ENCODE measurements at regions not wholly inside any gene's neighbourhood (a gene's known extent, or its start where the extent isn't known, plus 50 kb on each side); places are given as distances from the start of the nearest gene placed in this dataset.
"Not testable (repeated sequence)": the region's sequence is repeated elsewhere in the genome, so short reads cannot be mapped to it uniquely, and the experiment has no call there.

DNA sequence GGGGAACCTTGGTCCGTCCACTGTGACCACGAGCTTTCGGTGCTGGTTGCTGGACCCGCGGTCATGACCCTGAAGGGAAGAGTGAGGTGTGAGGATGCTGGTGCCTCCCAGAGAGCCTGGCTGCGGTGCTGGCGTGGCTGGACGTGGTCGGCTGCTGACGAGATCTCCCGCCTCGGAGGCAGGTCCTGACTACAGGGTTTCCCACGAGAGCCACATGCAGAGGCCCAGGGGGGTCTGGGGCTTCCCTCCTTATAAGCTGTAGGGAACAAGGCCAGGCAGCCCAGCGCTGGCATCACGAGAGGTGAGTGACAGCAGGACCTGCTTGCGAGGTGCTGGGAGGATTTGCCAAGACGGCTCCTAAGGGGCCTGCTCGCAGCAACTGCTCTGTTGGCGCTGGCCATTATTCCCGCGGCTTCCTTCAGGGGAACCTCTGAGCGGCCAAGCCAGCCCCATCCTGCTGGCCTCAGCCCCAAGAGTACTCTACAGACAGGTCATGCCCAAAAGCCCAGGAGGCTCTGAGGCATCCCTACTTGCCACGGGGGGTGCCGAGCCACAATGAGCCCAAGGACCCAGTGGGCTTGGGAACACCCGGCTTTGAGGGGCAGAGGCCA is 134.8 kb downstream of the FOXL1 start:
- no peak for DNase-seq (ENCODE audit: low read depth, low spot score)

DNA sequence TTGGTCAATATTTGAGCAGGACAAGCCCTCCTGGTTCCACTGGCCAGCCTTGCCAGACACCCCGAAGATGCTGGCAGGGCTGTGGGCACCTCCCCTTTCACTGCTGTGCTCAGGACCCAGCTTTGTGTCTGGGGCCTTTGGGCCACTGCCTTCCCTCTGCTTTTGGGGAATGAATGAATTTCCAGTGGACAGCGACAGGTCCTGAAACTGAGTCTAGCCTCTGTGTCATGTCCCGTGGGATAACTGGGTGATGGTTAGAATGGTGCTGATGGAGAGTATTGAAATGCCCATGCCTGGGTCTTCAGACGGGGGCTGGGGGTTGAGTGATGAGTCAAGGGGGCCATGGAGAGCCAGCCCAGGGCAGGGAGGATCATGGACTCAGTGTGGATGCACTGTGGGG is 135.8 kb downstream of the FOXL1 start:
- DNase-seq (ENCODE audit: low read depth, low spot score): no peak

- no peak for DNase-seq (ENCODE audit: low read depth, low spot score)
Observed at GRCh38 chr16:86716649-86717048, 138.3 kb downstream of the FOXL1 start.

- DNase-seq (ENCODE audit: low read depth, low spot score): no peak
Observed at GRCh38 chr16:86718118-86718517, 139.8 kb downstream of the FOXL1 start.

GRCh38 chr16:86722970-86723369 is 144.6 kb downstream of the FOXL1 start:
- no peak for DNase-seq (ENCODE audit: low read depth, low spot score)

DNA sequence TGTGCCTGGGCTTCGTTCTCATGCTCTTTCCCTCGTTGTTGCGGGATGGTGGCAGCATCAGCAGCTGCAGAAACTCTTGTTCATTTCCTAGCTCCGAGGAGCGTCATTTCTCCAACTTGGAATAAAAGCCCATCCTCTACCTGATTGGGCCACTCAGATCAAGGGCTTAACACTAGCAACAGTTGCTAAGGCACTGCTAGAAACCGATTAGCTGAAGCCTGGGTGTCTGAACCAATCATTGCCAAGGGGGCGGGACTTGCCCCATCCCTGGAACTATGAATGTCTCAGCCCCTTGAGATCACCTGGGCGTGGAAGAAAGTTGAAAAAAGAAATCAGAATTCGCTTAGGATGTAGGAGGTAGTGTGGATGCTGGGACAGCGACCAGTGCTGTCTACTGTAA is 145.3 kb downstream of the FOXL1 start:
- no peak for DNase-seq (ENCODE audit: low read depth, low spot score)

GRCh38 chr16:86725401-86725800 is 147.1 kb downstream of the FOXL1 start:
- DNase-seq (ENCODE audit: low read depth, low spot score): no peak

- no peak for DNase-seq (ENCODE audit: low read depth, low spot score)
Observed at GRCh38 chr16:86726340-86726739, 148.0 kb downstream of the FOXL1 start.

- DNase-seq (ENCODE audit: low read depth, low spot score): no peak
Observed at GRCh38 chr16:86727131-86727530, 148.8 kb downstream of the FOXL1 start.

- DNase-seq (ENCODE audit: low read depth, low spot score): no peak
Observed at GRCh38 chr16:86727632-86728031, 149.3 kb downstream of the FOXL1 start.

DNA sequence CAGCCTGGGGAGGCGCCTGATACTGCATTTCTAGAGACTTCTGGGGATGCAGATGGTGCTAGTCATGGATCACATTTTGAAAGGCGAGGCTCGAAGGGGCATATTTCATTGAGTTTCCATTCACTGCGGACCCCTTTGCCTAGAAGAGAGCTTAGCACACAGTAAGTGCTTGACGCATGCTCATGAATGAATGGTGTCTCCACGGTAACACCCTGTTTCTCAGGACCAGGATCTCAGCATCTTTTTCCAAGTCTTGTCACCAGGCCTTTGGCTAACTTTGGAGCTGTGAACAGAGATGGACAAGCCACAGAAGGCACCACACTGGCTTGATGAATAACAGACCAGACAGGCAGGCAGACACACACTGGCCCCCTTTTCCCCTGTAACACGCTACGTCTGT is 151.3 kb downstream of the FOXL1 start:
- no peak for DNase-seq (ENCODE audit: low read depth, low spot score)

DNA sequence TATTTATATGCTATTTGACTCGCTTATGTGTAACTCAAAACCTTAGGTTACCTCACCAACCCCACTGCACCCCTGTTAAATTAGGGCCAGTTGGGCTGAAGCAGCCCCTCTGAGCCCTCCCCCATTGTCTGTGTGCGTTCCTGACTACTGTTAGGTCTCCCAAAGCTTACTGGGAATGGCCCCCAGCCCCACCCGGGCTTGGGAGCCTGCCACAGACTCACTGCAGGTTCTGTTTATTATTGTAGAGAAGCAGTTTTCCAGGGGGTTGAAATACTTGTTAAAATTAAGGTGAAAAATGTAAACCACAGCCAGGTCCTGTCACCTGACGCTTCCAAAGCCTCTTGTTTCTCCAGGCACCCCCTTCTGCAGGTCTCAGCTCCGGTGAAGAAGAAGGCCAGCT is 151.7 kb downstream of the FOXL1 start:
- no peak for DNase-seq (ENCODE audit: low read depth, low spot score)

- DNase-seq (ENCODE audit: low read depth, low spot score): no peak
Observed at GRCh38 chr16:86730597-86730996, 152.2 kb downstream of the FOXL1 start.

DNA sequence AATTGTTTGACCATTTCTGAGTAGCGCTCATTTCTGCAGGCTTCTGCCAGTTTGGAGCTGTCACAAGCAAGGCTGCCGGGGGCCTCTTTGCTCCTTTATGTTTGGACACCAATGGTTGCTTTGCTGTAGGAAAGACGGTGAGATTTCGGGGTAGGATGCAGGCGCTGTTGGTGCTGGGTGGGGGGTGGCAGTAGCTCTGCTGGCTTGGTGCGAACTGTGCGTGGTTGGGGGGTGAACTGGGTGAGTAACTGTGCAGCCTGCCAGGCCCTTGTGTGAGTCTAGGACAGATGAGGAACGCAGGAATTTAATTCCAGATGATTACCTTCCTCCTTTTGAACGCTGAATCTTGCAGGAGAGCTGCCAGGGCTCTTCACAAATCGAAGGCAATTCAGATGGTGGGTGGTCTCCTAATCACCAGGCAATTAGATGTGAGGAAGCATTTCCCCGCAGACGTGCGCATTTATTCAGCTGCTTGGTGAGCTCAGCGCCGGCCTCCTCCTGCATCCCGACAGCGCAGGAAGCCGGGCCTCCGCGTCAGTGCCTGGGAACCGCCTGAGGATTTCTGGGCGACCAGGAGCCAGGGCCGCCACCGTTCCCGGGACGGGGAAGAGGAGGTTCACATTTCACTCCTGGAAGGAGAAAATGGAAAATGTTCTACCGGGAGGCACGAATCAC is 154.4 kb downstream of the FOXL1 start:
- DNase-seq (ENCODE audit: low read depth, low spot score): no peak

GRCh38 chr16:86733546-86734254 is 155.4 kb downstream of the FOXL1 start:
- DNase-seq (ENCODE audit: low read depth, low spot score): no peak

- no peak for DNase-seq (ENCODE audit: low read depth, low spot score)
Observed at GRCh38 chr16:86734543-86735460, 156.5 kb downstream of the FOXL1 start.

GRCh38 chr16:86735727-86736126 is 157.4 kb downstream of the FOXL1 start:
- no peak for DNase-seq (ENCODE audit: low read depth, low spot score)

DNA sequence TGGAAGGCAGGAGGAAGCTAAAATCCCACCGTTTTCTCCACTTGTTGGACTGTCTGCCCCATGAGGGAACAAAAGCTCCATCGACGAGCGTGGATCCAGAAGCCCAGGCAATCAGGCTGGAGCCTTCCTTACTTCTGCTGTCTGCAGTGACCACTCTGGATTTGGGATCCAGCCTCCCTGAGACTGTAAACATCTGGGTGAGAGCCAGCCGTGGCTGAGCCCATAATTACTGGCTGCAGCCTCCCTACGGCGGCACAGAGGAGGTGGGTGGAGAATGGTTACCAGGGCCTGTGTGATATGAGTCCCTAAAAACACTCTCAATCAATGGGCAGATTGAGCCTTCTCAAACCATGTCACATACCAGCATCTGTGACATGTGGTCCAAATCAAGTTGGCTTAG is 158.2 kb downstream of the FOXL1 start:
- DNase-seq (ENCODE audit: low read depth, low spot score): no peak

- DNase-seq (ENCODE audit: low read depth, low spot score): no peak
Observed at GRCh38 chr16:86737083-86737482, 158.7 kb downstream of the FOXL1 start.

DNA sequence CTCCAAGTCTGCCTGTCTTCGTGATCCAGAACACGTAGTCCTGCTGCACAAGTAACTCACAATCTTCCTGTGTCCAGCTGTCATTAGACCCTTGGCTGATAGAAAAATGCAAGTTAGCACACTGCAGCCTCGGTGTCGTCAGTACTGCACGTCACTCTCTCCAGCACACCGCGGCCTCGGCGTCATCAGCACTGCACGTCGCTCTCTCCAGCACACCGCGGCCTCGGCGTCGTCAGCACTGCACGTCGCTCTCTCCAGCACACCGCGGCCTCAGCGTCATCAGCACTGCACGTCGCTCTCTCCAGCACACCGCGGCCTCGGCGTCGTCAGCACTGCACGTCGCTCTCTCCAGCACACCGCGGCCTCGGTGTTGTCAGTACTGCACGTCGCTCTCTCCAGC is 160.0 kb downstream of the FOXL1 start:
- not testable (repeated sequence) for DNase-seq (ENCODE audit: low read depth, low spot score)

- no peak for DNase-seq (ENCODE audit: low read depth, low spot score)
Observed at GRCh38 chr16:86739178-86739577, 160.8 kb downstream of the FOXL1 start.

DNA sequence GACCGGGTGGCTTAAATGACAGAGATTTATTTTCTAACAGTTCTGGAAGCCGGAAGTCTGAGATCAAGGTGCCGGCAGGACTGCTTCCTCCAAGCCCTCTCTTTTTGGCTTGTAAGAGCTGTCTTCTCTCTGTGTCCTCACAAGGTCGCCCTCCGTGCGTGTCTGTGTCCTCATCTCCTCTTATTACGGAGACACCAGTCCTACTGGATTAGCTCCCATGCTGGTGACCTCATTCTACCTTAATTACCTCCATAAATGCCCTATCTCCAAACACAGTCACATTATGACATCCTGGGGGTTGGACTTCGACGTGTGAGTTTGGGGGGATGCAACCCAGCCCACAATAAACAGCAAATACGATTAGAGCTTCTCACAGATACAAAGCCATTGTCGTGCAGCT is 161.5 kb downstream of the FOXL1 start:
- no peak for DNase-seq (ENCODE audit: low read depth, low spot score)
